Hepatocyte (in vitro differentiated cells): ENCODE measurements at regions not wholly inside any gene's neighbourhood (a gene's known extent, or its start where the extent isn't known, plus 50 kb on each side); places are given as distances from the start of the nearest gene placed in this dataset.

Experiments
- CTCF ChIP-seq: fragments of 200-600 bp; sonication (generic); IDR thresholded peaks from 2 replicates; pipeline ENCODE4 v1.5.1; 2016; ENCODE audit warnings: antibody characterized with exemption, mild to moderate bottlenecking; ENCODE audit not compliant: poor library complexity
- EZH2 ChIP-seq: fragments of 200-600 bp; sonication (generic); IDR thresholded peaks from 2 replicates; pipeline ENCODE4 v1.6.1; 2016; ENCODE audit warnings: antibody characterized with exemption, mild to moderate bottlenecking, borderline replicate concordance

- TF ChIP-seq CTCF: no peak
- TF ChIP-seq EZH2: no peak
These were observed 119.5 kb upstream of the LRIG1 start for GRCh38 chr3:66620296-66620695.
